ENCODE measurements at regions not wholly inside any gene's neighbourhood (a gene's known extent, or its start where the extent isn't known, plus 50 kb on each side); places are given as distances from the start of the nearest gene placed in this dataset.

DNA sequence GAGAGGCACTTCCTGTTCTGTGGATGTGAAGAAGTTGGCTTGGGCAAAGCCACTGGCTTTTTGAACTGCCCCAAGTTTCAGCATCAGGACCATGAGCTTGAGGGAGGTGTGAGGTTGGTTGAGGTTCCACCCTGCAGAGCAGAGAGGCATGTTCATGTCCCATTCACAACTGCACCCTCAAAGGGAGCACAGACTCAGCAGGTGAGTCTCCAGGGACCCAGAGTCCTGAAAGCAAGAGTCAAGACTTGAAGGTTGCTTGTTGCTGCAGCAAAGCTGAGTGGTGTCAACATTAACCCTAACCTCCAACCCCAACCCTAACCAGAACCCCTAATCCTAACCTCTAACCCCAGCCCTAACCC lies 556.3 kb downstream of the BRD1 start:
- intact Hi-C loops (cut with micrococcal nuclease) = no loop called here
- H3K27me3 ChIP-seq (ENCODE audit: control insufficient read depth, insufficient read depth, low read length) = no peaks in the 10 kb centered on the region
- no peak overlapping the region for H3K14ac ChIP-seq (replicated peaks; ENCODE audit: low read depth, low read length)
- no peak overlapping the region for H4K8ac ChIP-seq (ENCODE audit: low read depth in 2 of 2, low read length in 2 of 2)
- H3K79me1 ChIP-seq (ENCODE audit: low read depth in 1 of 2, low read length in 2 of 2) = no peaks in the 10 kb centered on the region
- no peak overlapping the region for H3K23ac ChIP-seq (ENCODE audit: low read depth, low read length)
- no peak overlapping the region for H4K91ac ChIP-seq (ENCODE audit: insufficient read depth, low read depth, low read length)
- no peak overlapping the region for H2BK5ac ChIP-seq (ENCODE audit: low read depth, low read length, poor library complexity, severe bottlenecking)
- ChIA-PET CTCF (no interaction called here), POLR2A (ENCODE audit: unreplicated experiment) (no interaction called here)
- no peaks in the 10 kb centered on the region for H4K20me1 ChIP-seq (ENCODE audit: insufficient read depth, low read length)
- H2BK15ac ChIP-seq (ENCODE audit: low read depth, low read length) = no peak overlapping the region
- no peak overlapping the region for H2AFZ ChIP-seq (replicated peaks; ENCODE audit: low read length, poor library complexity)
- TF ChIP-seq CEBPB (IDR thresholded peaks at IDR 0.05; ENCODE audit: low read depth, low read length) = no peak
- no peak for TF ChIP-seq ELK1 (IDR thresholded peaks at IDR 0.05; ENCODE audit: borderline replicate concordance, low read depth, low read length)
- no peak for TF ChIP-seq MXI1 (IDR thresholded peaks at IDR 0.05; ENCODE audit: borderline replicate concordance, low read depth, low read length)
- TF ChIP-seq POLR2A (IDR thresholded peaks at IDR 0.05; ENCODE audit: low read depth, low read length) = no peak
- TF ChIP-seq CHD1 (IDR thresholded peaks at IDR 0.05; ENCODE audit: low read depth, low read length) = no peak
- no peak for TF ChIP-seq RCOR1 (IDR thresholded peaks at IDR 0.05; ENCODE audit: insufficient replicate concordance, low read length)
- TF ChIP-seq SMC3 (IDR thresholded peaks at IDR 0.05; ENCODE audit: low read depth, low read length) = no peak
- TF ChIP-seq NFE2L2 (IDR thresholded peaks at IDR 0.05; ENCODE audit: low read depth, low read length) = no peak
- no peak for TF ChIP-seq RAD21 (IDR thresholded peaks at IDR 0.05; ENCODE audit: low read length)
- no peak for TF ChIP-seq RFX5 (IDR thresholded peaks at IDR 0.05; ENCODE audit: low read depth, low read length)
- TF ChIP-seq MAFK (IDR thresholded peaks at IDR 0.05; ENCODE audit: low read depth, low read length) = no peak
- no peak for TF ChIP-seq MAZ (IDR thresholded peaks at IDR 0.05; ENCODE audit: borderline replicate concordance, low read depth, low read length)
- TF ChIP-seq USF2 (IDR thresholded peaks at IDR 0.05; ENCODE audit: low read depth, low read length) = no peak
- TF ChIP-seq BHLHE40 (IDR thresholded peaks at IDR 0.05; ENCODE audit: low read depth, low read length) = no peak
- TF ChIP-seq CTCF (conservative IDR thresholded peaks at IDR 0.05; ENCODE audit: low read depth, low read length) = no peak
- no peak for TF ChIP-seq FOS (IDR thresholded peaks at IDR 0.05; ENCODE audit: low read depth, low read length)
- dilution Hi-C loops (cut with HindIII; ENCODE audit: low sequenced_read_pairs, unreplicated experiment) = no loop called here
- BruUV-seq (replicated peaks) = no TSS peak
- no peak overlapping the region for H3K4me3 ChIP-seq (ENCODE audit: insufficient read depth, low read depth, low read length)
- no peak overlapping the region for H3K27ac ChIP-seq (ENCODE audit: insufficient read depth, low read length)
- no peak overlapping the region for H2AK9ac ChIP-seq (replicated peaks; ENCODE audit: low read depth, low read length, poor library complexity)
- H2BK120ac ChIP-seq (ENCODE audit: low read depth, low read length) = no peak overlapping the region
- H3K4me2 ChIP-seq (ENCODE audit: low read depth, low read length) = no peak overlapping the region
- ATAC-seq (ENCODE audit: low read depth) = no peak
- no peaks in the 10 kb centered on the region for H3K9me1 ChIP-seq (ENCODE audit: insufficient read depth, low read length)
- H2BK20ac ChIP-seq (ENCODE audit: low read depth, low read length) = no peak overlapping the region
- no peak for DNase-seq
- no peaks in the 10 kb centered on the region for H3K4me1 ChIP-seq (ENCODE audit: control insufficient read depth, insufficient read depth, low read length)
- in situ Hi-C loops (cut with MboI; ENCODE audit: low sequenced_read_pairs) = no loop called here
- peaks cover 39% of the 10 kb centered on the region for H3K9me3 ChIP-seq (ENCODE audit: control insufficient read depth, insufficient read depth, low read length)
- H3K56ac ChIP-seq (ENCODE audit: extremely low read depth, insufficient read depth, low read length) = no peak overlapping the region
- no peak overlapping the region for H3K18ac ChIP-seq (ENCODE audit: low read depth, low read length)
- H3K4ac ChIP-seq (ENCODE audit: low read depth, low read length) = no peak overlapping the region
- H3K9ac ChIP-seq (ENCODE audit: low read depth, low read length) = no peak overlapping the region
- no peak overlapping the region for H2AK5ac ChIP-seq (ENCODE audit: low read depth, low read length)
- H3K36me3 ChIP-seq (ENCODE audit: control insufficient read depth, insufficient read depth, low read length) = no peaks in the 10 kb centered on the region
- no peak overlapping the region for H4K5ac ChIP-seq (ENCODE audit: low read depth, low read length)

Data from IMR-90 (cell line).